ENCODE measurements at regions not wholly inside any gene's neighbourhood (a gene's known extent, or its start where the extent isn't known, plus 50 kb on each side); places are given as distances from the start of the nearest gene placed in this dataset.

DNA sequence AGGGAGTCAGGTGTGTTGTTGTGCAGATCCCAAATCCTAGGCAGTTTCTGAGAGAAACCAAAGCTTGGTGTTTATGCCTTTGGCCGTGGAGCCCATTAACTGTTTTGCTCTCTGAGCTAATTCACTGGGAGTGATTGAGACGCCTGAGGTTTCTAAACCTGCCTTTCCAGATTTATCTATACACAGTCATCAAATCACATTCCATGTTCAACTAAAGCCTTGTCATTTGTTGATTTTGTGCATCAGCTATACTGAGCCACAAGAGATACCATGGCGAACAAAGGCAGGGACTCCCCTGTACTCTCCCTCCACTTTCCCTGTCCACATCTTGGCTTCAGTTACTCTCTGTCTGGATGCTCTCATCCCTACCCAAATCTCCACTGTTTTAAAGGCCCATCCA lies 229.7 kb upstream of the PMEPA1 start:
- peak in 1 of 3 experiments; percentile 31 for DNase-seq

DNA sequence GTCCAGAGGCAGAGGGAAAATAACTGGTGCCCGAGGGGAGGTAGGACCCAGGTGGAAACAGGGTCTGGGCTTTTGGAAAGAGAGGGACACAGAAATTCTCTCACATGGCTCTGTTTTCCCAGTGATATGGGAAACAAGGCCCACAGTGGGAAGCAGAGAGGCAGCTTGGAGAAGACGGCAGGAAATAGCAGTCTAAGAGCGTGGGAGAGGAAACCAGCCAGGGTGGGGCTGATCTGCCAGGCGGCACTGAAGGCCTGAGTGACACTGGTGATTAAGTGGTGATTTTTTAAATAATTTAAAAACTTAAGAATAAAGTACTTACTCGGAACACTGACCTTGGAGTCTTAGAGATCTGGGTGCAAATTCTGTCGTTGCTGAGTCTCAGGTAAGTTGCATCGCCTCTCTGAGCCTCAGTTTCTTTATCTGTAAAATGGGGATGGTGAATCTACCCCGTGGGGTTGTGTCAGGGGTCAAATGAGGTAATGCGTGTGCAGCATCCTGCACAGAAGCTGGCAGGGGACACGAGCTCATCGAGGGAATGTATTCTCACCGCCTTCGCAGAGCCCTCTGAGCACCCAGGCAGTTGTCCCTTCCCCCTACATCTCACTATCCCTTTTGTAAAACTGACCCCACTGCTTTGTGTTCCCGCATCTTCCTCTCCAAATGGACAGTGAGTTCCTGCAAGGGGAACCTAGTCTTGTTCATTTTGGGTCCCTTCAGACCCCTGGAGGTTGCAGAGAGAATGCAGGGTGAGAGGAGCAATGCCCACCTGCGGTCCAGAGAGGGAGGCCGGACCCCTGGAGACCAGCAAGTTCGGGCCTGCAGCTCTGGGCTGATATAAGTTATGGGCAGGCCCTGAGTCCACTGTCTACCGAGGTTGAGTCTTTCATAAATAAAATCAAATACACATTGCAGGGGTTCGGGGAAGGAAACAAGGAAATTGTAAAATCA lies 228.6 kb upstream of the PMEPA1 start:
- DNase-seq = no peak

DNA sequence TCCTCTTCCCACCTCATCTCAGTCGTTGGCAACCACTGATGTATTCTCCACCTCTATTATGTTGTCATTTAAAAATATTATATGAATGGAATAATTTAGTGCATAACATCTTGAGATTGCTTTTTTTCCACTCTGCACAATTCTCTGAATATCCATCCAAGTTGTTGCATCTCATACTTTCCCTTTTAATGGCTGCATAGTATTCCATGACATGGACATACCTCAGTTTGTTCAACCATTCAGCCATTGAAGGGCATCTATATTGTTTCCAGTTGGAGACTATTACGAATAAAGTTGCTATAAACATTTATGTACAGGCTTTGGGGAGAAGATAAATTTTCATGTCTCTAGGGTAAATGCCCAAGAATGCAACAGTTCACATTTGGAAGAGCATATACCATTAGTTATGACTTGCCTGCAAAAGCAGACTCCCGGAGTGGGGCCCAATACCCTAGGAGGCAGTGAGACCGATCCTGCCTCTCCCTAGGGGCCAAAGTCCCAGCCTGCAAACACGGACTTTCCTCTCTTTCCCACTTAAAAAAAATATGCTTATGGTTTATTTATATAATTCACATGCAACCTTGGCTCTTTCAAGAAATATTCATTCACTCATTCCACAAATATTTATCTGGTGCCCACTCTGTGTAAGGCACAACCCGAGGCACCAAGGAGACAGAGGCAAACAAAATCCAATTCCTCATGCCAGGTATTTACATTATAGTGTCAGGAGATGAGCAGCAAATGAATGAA lies 227.0 kb upstream of the PMEPA1 start:
- no peak for DNase-seq

DNA sequence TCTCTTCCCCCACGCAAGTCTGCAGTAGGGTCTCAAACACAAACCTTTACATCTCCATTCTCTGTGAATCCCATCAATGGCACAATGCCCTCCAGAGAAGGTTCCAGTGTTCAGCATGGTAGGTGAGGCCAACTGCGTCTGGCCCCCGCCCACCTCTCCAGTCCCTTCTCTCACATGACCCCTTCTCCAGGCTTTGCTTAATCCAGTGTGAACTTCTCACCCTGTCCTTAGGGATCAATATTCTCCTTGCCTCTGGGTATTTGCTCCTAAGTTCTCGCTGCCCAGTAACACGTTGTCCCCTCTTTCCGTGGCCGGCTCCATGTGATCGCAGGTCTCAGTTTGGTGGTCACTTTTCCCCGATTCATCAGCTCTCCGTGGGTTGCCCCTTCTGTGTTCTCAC lies 225.1 kb upstream of the PMEPA1 start:
- no peak for DNase-seq

DNA sequence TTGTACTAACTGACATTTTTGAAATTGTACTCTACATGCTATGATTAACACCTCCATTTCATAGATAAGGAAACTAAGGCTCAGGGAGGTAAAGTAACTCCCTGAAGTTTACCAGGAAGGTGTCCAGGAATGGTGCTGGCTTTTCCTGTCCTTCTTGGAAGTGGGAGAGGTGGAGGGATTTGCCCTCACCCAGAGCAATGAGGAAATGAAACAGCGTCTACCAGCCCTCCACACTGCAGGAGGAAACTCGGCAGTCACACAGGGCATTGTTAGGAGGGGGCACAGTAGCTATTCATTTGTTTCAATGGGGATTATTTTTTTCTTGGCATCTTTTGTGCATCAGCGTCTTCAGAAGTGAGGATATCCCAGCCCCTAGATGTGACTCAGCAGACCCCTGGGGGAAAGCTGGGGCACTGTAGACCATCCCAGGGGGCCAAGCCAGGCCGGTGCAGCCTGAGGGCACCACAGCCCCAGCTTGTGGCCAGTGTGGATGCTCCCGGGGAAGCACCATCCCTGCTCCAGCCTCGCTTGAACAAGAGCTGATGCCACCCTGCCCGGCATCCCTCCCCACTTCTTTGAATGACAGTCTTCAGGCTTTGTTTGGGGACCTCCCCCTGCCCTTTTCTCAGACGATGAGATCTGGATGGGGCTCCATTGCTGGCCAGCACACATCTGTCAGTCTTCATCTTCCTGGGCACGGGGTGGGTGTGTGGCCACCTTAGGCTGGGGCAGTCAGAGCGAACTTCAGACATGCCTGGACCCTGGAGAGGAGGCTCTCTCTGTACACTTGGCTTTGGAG lies 224.4 kb upstream of the PMEPA1 start:
- peak in 1 of 3 experiments; percentile 58 for DNase-seq

DNA sequence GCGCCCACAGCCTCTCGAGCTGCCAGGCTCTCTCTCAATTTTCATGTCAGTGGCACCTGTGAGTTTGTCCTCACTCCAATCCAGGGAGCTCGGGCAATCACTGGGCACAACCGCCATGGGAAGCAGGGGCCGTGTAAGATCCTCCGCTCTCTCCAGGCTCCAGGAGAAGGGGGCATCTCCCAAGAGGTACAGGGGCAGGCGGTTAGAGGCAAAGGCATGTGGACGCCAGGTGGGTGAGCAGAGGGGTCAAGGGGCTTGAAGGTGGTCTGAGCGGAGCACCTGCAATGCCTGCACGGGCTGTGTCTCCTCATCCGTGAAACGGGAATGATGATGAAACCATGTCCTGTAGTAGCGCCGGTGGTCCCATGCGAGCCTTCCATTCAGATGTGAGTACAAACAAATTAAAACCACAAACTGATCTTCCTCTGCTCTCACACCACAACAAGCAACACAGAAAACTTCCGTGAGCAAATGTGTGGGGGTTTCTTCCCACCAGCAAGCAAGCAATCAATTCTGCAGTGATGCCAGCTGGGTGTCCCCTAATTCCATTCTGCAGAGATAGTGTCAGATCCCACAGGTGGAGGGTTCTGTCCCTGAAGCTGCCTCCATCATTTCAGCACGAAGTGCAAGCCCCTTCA lies 222.5 kb upstream of the PMEPA1 start:
- DNase-seq = no peak

DNA sequence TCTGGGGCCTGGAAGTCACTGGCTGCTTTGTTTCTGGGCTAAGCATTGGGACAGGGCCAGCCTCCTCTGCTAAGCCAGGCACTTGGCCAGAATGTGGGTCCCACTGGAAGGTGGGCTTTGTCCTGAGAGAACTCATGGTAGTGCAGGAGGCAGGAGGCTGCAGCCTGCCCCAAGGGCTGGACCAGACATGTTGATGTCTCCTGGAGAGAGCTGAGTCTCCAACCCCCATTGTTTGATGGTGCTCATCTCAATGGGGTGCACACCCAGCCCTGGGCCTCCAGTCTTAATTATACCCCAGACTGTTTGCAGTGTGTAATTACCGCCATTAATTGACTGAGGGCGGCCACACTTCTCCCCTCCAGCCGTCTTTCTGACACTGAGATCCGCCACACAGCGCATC lies 220.5 kb upstream of the PMEPA1 start:
- DNase-seq = peak; percentile 8 to 100 (median 97)

DNA sequence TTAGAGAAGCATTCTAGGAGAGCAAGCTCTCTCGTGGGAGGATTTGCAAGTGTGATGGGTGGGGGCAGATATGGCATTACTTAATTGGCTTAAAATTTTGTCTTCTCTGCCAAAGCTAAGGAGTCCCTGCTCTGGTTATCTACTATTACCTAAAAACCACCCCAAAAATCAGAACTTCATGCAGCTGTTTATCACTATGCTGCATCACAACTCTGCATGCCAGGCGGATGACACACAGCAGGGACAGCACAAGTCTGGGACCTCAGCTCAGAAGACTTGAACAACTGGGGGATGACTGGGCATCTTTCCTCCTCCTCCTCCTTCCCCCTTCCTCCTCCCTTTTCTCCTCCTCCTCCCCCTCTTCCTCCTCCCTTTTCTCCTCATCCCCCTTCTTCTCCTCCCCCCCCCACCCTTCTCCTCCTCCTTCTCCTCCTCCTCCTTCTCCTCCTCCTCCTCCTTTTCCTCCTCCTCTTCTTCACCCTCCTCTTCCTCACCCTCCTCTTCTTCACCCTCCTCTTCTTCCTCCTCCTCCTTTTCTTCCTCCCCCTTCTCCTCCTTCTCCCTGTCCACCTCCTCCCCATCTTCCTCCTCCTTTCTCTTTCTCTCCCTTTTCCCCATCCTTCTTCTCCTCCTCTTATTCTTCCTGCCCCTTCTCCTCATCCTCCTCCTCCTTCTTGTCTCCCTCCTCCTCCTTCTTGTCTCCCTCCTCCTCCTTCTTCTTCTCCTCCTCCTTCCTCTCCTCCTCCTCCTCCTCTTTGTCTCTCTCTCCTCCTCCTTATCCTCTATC lies 218.6 kb upstream of the PMEPA1 start:
- DNase-seq = no peak

DNA sequence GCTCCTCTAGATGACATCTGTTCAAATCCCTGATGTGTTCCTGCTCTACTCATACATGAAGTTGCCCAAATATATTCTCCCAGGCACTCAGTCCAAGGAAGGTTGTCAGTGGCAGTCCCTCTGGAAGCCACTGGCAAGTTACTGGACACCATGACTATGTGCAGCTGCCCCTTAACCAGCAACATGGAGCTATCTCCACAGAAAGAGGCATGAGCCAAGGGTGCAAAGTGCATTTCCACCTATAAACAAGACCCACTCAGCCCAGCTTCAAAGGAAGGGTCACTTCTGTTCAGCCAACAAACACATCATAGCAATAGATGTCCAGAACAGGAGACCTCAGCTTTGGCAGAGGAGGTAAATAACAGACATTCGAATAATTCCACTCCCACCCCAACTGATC lies 217.6 kb upstream of the PMEPA1 start:
- DNase-seq = no peak

DNA sequence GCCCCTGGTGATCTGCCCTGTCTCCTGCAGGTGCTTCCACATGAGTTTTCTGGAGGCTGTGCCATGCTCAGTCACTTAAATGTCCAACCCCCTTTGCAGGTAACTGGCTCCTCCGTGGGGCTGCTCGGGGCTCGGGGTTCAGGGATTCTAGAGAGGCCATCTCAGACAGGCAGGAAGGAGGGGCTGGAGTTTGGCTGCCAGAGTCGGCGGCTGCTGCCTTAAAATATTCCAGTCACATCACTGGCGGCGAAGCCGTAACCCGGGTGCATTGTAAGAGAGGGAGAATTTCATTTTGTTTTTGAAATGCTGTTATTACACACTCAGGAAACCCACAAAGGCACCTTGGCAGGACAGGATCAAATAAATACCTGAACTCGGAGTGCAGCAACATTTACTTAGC lies 212.9 kb upstream of the PMEPA1 start:
- DNase-seq = no peak

DNA sequence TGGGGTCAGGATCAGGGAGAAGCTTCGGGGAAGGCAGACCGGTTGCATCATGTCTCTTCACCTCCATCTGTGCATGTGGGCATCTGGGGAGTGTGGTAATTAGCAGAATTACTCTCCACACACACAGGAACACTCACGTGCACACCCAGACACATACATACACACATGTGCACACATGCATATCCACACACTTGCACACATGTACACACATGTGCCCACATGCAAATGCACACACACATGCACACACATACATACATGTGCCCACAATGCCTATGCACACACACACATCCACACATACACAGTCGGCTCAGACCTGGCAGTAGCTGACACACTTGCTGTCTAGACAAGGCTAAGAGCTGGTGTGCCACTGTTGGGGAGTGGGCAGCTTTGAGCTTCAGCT lies 212.3 kb upstream of the PMEPA1 start:
- no peak for DNase-seq

DNA sequence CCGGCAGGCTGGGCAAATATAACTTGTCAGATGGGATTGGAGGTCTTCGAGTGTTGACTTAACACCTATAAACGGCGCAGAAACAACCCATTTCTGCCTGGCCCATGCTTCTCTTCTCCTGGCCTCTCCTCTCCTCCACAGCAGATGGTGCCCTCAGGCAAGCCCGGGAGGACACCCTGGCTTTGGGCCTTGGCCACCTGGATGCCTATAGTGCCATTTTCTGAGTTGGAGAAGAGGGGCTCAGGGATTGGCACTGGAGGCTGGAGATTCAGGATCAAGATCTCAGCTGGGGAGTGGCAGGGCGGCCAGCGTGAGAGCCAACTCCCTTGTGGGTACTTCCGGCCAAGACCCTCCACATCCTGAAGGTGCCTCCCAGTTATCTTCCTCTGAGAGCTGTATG lies 211.9 kb upstream of the PMEPA1 start:
- DNase-seq = peak in 1 of 3 experiments; percentile 54

DNA sequence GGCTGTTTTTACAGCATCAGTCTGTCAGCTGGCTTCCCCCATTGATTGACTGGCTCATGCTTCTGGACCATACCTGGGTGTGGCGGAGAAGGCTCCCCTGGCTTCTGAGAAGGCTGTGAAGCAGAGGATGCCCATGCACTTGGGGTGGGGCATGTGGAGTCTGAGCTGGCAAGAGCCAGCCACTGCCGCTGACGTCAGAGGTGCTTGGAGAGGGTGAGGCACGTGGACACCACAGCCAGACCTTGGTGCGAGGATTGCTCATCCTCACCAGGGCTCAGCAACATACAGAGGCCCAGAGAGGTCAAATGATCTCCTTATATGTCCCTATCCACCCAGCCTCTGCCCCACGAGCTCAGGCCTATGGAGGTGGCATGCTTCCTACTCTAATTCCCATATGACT lies 211.2 kb upstream of the PMEPA1 start:
- no peak for DNase-seq

DNA sequence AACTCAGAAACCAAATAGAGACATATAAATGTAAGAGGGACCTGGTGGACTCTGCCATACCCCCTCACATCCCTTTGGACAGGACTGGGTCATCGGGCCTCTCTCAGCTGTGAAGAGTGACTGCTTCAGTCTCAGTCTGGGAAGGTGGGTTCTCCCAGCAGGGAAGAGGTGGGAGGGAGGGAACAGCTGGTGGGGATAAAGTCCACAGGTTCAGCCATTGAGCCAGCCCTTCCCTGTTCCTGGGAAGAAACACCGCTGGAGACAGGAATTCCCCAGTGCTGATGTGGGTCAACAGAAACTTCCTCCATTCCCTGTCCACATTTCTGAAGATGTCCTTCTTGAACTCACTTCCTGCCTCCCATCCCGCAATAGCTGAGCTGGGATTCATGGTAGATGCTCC lies 209.2 kb upstream of the PMEPA1 start:
- DNase-seq = no peak

DNA sequence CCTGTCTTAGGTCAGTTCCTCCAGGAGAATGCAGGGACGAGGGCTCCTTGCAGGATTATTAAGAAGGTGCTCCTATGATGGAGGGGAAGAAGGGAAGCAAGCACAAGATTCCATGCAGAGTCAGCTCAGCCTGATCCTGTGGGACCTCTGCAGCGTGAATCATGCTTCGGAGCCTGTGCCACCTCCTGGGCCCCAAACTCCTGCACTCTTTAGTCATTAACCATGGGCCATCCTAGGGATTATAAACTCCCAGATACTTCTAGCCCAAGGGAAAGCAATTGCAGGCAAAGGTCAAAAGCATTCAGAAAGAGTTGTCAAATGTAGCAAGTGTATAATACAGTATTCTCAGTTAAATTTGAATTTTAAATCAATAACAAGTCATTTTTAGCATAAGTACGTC lies 208.7 kb upstream of the PMEPA1 start:
- no peak for DNase-seq

DNA sequence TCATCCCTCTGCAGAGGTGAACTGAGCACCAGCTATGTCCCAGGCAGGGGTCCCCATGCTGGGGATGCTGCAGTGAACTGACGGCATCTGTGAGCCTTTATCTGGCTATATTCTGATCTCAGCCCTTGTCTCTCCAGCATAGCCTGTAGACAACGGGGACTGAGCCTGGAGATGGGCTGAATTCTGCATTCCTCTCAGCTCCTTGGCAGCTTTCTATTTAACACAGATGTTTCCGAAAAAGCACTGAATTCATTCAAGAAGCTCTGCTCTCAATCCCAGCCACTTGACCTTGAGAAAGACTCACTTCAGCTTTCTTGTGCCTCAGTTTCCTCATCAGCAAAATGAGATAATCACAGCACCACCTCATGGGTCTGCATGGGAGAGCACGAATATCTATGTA lies 204.4 kb upstream of the PMEPA1 start:
- no peak for DNase-seq

DNA sequence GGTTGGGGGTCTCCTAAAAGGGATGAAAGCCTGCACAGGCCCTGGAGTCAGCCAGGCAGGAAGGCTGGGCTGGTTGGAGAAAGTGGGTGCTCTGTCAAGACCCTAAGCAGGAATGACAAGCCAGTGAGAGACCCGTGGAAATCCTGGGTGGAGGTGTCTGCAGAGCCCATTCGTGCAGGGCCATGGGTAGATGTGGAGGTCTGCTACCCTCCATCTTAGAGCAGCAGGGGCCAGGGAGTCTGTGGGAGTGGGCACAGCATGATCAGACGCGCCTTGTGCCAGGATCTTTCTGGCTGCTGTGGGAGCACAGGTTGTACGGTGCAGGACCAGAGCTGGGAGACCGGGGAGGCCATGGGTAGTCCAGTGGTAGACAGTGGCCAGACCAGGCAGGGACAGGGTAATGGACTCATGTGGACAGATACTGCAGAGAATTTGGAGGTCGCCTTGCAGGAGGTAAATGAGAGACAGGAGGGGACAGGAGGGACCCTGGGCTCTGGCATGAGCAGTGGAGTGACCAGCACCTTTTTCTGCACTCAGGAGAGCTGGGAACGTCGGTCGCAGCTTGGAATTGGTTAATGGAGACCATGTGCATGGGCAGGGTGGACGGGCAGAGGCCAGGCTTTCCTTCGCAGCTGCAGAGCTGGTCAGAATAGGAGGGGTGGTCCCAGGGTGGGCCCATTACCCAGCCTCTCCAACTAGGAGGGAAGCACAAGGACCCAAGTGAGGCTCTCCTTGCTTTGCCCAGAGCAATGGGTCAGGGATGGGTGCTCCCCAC lies 203.5 kb upstream of the PMEPA1 start:
- no peak for DNase-seq

DNA sequence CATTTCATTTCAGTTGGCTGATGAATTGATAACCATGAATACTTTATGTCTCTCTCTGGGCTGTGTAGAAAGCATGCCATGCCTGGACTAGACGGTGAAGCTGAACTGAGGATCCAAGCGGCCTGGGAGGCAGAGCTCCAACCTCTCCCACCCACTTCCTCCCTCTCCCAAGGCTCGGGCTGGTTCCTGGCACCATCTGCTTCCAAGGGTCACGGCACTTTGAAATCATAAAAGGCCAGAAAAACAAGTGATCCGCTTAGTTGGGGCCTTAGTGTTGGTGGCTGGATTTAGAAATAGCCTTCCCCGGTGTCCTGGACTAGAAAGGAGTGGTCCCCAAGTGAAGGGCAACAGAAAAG lies 202.4 kb upstream of the PMEPA1 start:
- no peak for DNase-seq

DNA sequence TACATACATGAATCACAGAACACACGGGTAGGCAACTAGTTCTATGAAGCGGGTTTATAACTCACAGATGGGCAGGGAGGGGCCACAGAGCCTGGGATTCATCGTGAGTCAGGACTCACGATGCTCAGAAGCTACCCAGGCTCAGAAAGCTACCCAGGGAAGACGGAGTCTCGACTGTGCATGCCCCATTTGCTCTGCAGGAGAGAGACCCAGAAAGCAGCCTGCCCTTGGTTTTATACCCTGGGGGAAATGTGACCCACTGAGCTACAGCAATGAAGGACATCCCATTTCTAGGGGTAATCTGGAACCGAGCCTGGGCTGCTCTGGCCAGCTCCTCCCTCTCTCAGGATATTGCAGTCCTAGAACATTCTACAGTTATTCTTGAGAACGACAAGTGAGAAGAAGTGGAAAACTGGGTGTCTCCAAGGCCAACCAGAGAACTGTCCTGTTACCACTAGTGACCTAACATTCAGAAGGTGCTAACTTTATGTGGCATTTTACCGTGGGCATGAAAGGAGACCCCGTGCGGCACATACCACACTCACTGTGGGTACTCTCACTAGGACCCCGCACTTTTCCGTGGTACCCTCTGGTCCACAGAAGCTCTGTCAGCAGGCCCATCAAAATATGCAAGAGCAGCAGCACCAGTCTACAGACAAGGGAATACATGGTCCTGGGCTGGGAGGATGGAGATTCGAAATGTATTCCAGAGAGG lies 201.9 kb upstream of the PMEPA1 start:
- DNase-seq = no peak

DNA sequence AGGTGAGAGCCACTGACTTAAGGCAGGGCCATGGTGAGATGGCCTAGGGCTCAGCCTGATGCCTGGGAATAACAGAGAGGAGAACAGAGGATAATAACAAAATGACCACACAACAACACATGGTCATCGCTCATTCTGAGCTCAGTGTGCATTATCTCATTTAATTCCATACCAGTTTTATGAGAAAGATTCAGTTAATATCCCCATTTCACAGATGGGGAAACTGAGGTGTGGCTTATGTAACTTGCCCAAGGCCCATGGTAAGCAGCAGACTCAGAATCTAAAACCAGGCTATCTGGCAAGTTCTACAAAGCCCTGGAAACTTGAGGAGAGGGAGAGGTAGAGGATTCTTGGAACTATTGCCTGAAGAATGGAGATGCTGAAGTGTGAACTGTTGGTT lies 200.9 kb upstream of the PMEPA1 start:
- no peak for DNase-seq

Data from NCI-H1417 (cell line).